ENCODE measurements at regions not wholly inside any gene's neighbourhood (a gene's known extent, or its start where the extent isn't known, plus 50 kb on each side); places are given as distances from the start of the nearest gene placed in this dataset.

- no peak for DNase-seq (ENCODE audit: low read depth, low spot score)
- in situ Hi-C loops (cut with HindIII; ENCODE audit: low pct_unique_long_range_greater_than_20kb, low sequenced_read_pairs): no loop called here
These were observed 157.1 kb downstream of the TSEN15 start for GRCh38 chr1:184208622-184209021.

GRCh38 chr1:184210031-184210430 lies 158.5 kb downstream of the TSEN15 start:
- DNase-seq (ENCODE audit: low read depth, low spot score): peak; percentile 20
- in situ Hi-C loops (cut with HindIII; ENCODE audit: low pct_unique_long_range_greater_than_20kb, low sequenced_read_pairs): no loop called here

- in situ Hi-C loops (cut with HindIII; ENCODE audit: low pct_unique_long_range_greater_than_20kb, low sequenced_read_pairs): no loop called here
- no peak for DNase-seq (ENCODE audit: low read depth, low spot score)
These were observed 159.3 kb downstream of the TSEN15 start for GRCh38 chr1:184210862-184211261.

- in situ Hi-C loops (cut with HindIII; ENCODE audit: low pct_unique_long_range_greater_than_20kb, low sequenced_read_pairs): no loop called here
- DNase-seq (ENCODE audit: low read depth, low spot score): no peak
These were observed 161.3 kb downstream of the TSEN15 start for GRCh38 chr1:184212649-184213314.

GRCh38 chr1:184214128-184214527 lies 162.6 kb downstream of the TSEN15 start:
- DNase-seq (ENCODE audit: low read depth, low spot score): no peak

GRCh38 chr1:184215274-184215925 lies 163.9 kb downstream of the TSEN15 start:
- no peak for DNase-seq (ENCODE audit: low read depth, low spot score)
- in situ Hi-C loops (cut with HindIII; ENCODE audit: low pct_unique_long_range_greater_than_20kb, low sequenced_read_pairs): no loop called here

More at GRCh38 chr1:184214128-184214527, 162.6 kb downstream of the TSEN15 start:
- in situ Hi-C loops (cut with HindIII; ENCODE audit: low pct_unique_long_range_greater_than_20kb, low sequenced_read_pairs): no loop called here

- in situ Hi-C loops (cut with HindIII; ENCODE audit: low pct_unique_long_range_greater_than_20kb, low sequenced_read_pairs): no loop called here
- no peak for DNase-seq (ENCODE audit: low read depth, low spot score)
These were observed 167.0 kb downstream of the TSEN15 start for GRCh38 chr1:184218458-184219075.

GRCh38 chr1:184219414-184219813 lies 167.4 kb upstream of the C1orf21 start:
- no peak for DNase-seq (ENCODE audit: low read depth, low spot score)
- in situ Hi-C loops (cut with HindIII; ENCODE audit: low pct_unique_long_range_greater_than_20kb, low sequenced_read_pairs): no loop called here

- DNase-seq (ENCODE audit: low read depth, low spot score): no peak
- in situ Hi-C loops (cut with HindIII; ENCODE audit: low pct_unique_long_range_greater_than_20kb, low sequenced_read_pairs): no loop called here
These were observed 166.9 kb upstream of the C1orf21 start for GRCh38 chr1:184219883-184220282.

- in situ Hi-C loops (cut with HindIII; ENCODE audit: low pct_unique_long_range_greater_than_20kb, low sequenced_read_pairs): no loop called here
- DNase-seq (ENCODE audit: low read depth, low spot score): no peak
These were observed 165.7 kb upstream of the C1orf21 start for GRCh38 chr1:184221087-184221486.

- DNase-seq (ENCODE audit: low read depth, low spot score): peak; percentile 73
- in situ Hi-C loops (cut with HindIII; ENCODE audit: low pct_unique_long_range_greater_than_20kb, low sequenced_read_pairs): no loop called here
These were observed 164.2 kb upstream of the C1orf21 start for GRCh38 chr1:184222652-184223052.

- no peak for DNase-seq (ENCODE audit: low read depth, low spot score)
- in situ Hi-C loops (cut with HindIII; ENCODE audit: low pct_unique_long_range_greater_than_20kb, low sequenced_read_pairs): no loop called here
These were observed 163.6 kb upstream of the C1orf21 start for GRCh38 chr1:184223216-184223615.

GRCh38 chr1:184225283-184226099 lies 161.3 kb upstream of the C1orf21 start:
- in situ Hi-C loops (cut with HindIII; ENCODE audit: low pct_unique_long_range_greater_than_20kb, low sequenced_read_pairs): no loop called here
- DNase-seq (ENCODE audit: low read depth, low spot score): no peak

GRCh38 chr1:184226100-184226487 lies 160.7 kb upstream of the C1orf21 start:
- no peak for DNase-seq (ENCODE audit: low read depth, low spot score)
- in situ Hi-C loops (cut with HindIII; ENCODE audit: low pct_unique_long_range_greater_than_20kb, low sequenced_read_pairs): no loop called here

- DNase-seq (ENCODE audit: low read depth, low spot score): no peak
- in situ Hi-C loops (cut with HindIII; ENCODE audit: low pct_unique_long_range_greater_than_20kb, low sequenced_read_pairs): no loop called here
These were observed 158.3 kb upstream of the C1orf21 start for GRCh38 chr1:184228558-184228957.

GRCh38 chr1:184237588-184237987 lies 149.2 kb upstream of the C1orf21 start:
- in situ Hi-C loops (cut with HindIII; ENCODE audit: low pct_unique_long_range_greater_than_20kb, low sequenced_read_pairs): no loop called here
- no peak for DNase-seq (ENCODE audit: low read depth, low spot score)

- DNase-seq (ENCODE audit: low read depth, low spot score): no peak
- in situ Hi-C loops (cut with HindIII; ENCODE audit: low pct_unique_long_range_greater_than_20kb, low sequenced_read_pairs): no loop called here
These were observed 145.4 kb upstream of the C1orf21 start for GRCh38 chr1:184241446-184241845.

- in situ Hi-C loops (cut with HindIII; ENCODE audit: low pct_unique_long_range_greater_than_20kb, low sequenced_read_pairs): no loop called here
These were observed 144.3 kb upstream of the C1orf21 start for GRCh38 chr1:184242507-184242943.

More at GRCh38 chr1:184242507-184242943, 144.3 kb upstream of the C1orf21 start:
- DNase-seq (ENCODE audit: low read depth, low spot score): peak; percentile 70

Data from SK-MEL-5 (cell line).